DND-41 (cell line): ENCODE measurements at regions not wholly inside any gene's neighbourhood (a gene's known extent, or its start where the extent isn't known, plus 50 kb on each side); places are given as distances from the start of the nearest gene placed in this dataset.

ENCODE experiments used
- CTCF ChIP-seq: IDR thresholded peaks from 2 replicates; pipeline ENCODE4 v1.5.1; 2012; ENCODE audit warnings: borderline replicate concordance, low read length, moderate library complexity, mild to moderate bottlenecking; ENCODE audit not compliant: poor library complexity, severe bottlenecking; ENCODE audit errors: extremely low read depth
- EZH2 ChIP-seq: IDR thresholded peaks from 3 replicates; pipeline ENCODE4 v1.6.1; 2012; ENCODE audit warnings: borderline replicate concordance, low read depth, mild to moderate bottlenecking, moderate library complexity, low read length, inconsistent platforms; ENCODE audit not compliant: severe bottlenecking

GRCh38 chr11:80136991-80137390 is 696.2 kb upstream of the TENM4 start:
- TF ChIP-seq CTCF (no peak), EZH2 (no peak)
